GM23338 (cell line): ENCODE measurements at regions not wholly inside any gene's neighbourhood (a gene's known extent, or its start where the extent isn't known, plus 50 kb on each side); places are given as distances from the start of the nearest gene placed in this dataset.

Experiments used
- ATAC-seq: fragments of 200-7000 bp; cut with Tn5 transposase; 3 replicates; pipeline ENCODE4 v1.9.1; 2020
- DNase-seq: peaks from one replicate; pipeline ENCODE4 v3.0.0-alpha.2; 2015; ENCODE audit warnings: low spot score
- H2AFZ ChIP-seq: fragments of 200-600 bp; sonication (generic); 2 replicates; pipeline ENCODE4 v1.8.0; 2016; ENCODE audit warnings: antibody characterized with exemption, mild to moderate bottlenecking, moderate library complexity
- H3F3A ChIP-seq: fragments of 200-600 bp; sonication (generic); replicated peaks from 2 replicates; pipeline ENCODE4 v1.8.0; 2017; ENCODE audit warnings: antibody characterized with exemption, mixed run types, low read depth
- H3K27ac ChIP-seq: fragments of 200-600 bp; sonication (generic); 2 replicates; pipeline ENCODE4 v1.6.1; 2016; ENCODE audit warnings: low read depth
- H3K27me3 ChIP-seq: fragments of 200-600 bp; sonication (generic); 2 replicates; pipeline ENCODE4 v1.8.0; 2016; ENCODE audit warnings: mild to moderate bottlenecking, mixed run types, moderate library complexity; ENCODE audit not compliant: insufficient read depth
- H3K36me3 ChIP-seq: fragments of 200-600 bp; sonication (generic); 2 replicates; pipeline ENCODE4 v1.8.0; 2016; ENCODE audit warnings: mild to moderate bottlenecking; ENCODE audit not compliant: insufficient read depth
- H3K4me1 ChIP-seq: fragments of 200-600 bp; sonication (generic); 2 replicates; pipeline ENCODE4 v1.8.0; 2016; ENCODE audit warnings: mild to moderate bottlenecking, moderate library complexity; ENCODE audit not compliant: insufficient read depth
- H3K4me2 ChIP-seq: fragments of 200-600 bp; sonication (generic); 2 replicates; pipeline ENCODE4 v1.7.1; 2017; ENCODE audit warnings: mixed run types
- H3K4me3 ChIP-seq: fragments of 200-600 bp; sonication (generic); 2 replicates; pipeline ENCODE4 v1.6.1; 2016; ENCODE audit warnings: mixed run types
- H3K79me2 ChIP-seq: fragments of 200-600 bp; sonication (generic); replicated peaks from 2 replicates; pipeline ENCODE4 v1.8.0; 2017; ENCODE audit warnings: mild to moderate bottlenecking; ENCODE audit not compliant: insufficient read depth
- H3K9me2 ChIP-seq: fragments of 200-600 bp; sonication (generic); 2 replicates; pipeline ENCODE4 v1.8.0; 2017; ENCODE audit not compliant: insufficient read depth
- H4K20me1 ChIP-seq: fragments of 200-600 bp; sonication (generic); replicated peaks from 2 replicates; pipeline ENCODE4 v1.8.0; 2017; ENCODE audit warnings: mild to moderate bottlenecking; ENCODE audit not compliant: insufficient read depth
- H3K27ac Mint-ChIP-seq: 2 replicates; pipeline ENCODE4 v1.8.0; 2020; ENCODE audit warnings: inconsistent platforms, mild to moderate bottlenecking, moderate library complexity, mixed read lengths
- H3K27me3 Mint-ChIP-seq: 3 replicates; pipeline ENCODE4 v1.8.0; 2022; ENCODE audit warnings: low read depth, mild to moderate bottlenecking, moderate library complexity, mixed read lengths, inconsistent platforms; ENCODE audit not compliant: insufficient read depth, poor library complexity
- H3K36me3 Mint-ChIP-seq: 3 replicates; pipeline ENCODE4 v1.8.0; 2021; ENCODE audit warnings: low read depth, mild to moderate bottlenecking, inconsistent platforms, moderate library complexity, mixed read lengths
- H3K4me1 Mint-ChIP-seq: 3 replicates; pipeline ENCODE4 v1.8.0; 2020; ENCODE audit warnings: mild to moderate bottlenecking, inconsistent platforms, mixed read lengths
- H3K4me3 Mint-ChIP-seq: 3 replicates; pipeline ENCODE4 v1.8.0; 2021; ENCODE audit warnings: moderate library complexity, mild to moderate bottlenecking, inconsistent platforms, mixed read lengths
- H3K9me3 Mint-ChIP-seq: 3 replicates; pipeline ENCODE4 v1.8.0; 2020; ENCODE audit warnings: moderate library complexity, mild to moderate bottlenecking, inconsistent platforms, mixed read lengths
- CTCF ChIP-seq, 2 experiments: fragments of 200-600 bp in 1 of 2; sonication (generic) in 1 of 2; conservative IDR thresholded peaks; 2 replicates each; pipeline versions ENCODE4 v1.5.1 to v1.6.1; 2016 to 2017; ENCODE audit warnings: antibody characterized with exemption in 2 of 2, low read depth in 2 of 2, mild to moderate bottlenecking in 2 of 2, moderate library complexity in 1 of 2
- JUNB ChIP-seq: IDR thresholded peaks from one replicate; pipeline ENCODE4 v1.6.1; 2016; ENCODE audit warnings: antibody characterized with exemption; ENCODE audit not compliant: unreplicated experiment
- NANOG ChIP-seq: IDR thresholded peaks from 2 replicates; pipeline ENCODE4 v1.6.1; 2016; ENCODE audit warnings: antibody characterized with exemption, borderline replicate concordance
- ZNF331 ChIP-seq: fragments of 250-450 bp; sonication (Bioruptor Pico); IDR thresholded peaks from 2 replicates; pipeline ENCODE4 v1.5.0; 2020; ENCODE audit warnings: low read depth, mild to moderate bottlenecking, moderate library complexity
- TF ChIP-seq, protein P1 (sequence below): fragments of 250-450 bp; sonication (Bioruptor Pico); IDR thresholded peaks from 2 replicates; pipeline ENCODE4 v1.5.0; 2020; ENCODE audit warnings: mild to moderate bottlenecking, moderate library complexity

DNA sequence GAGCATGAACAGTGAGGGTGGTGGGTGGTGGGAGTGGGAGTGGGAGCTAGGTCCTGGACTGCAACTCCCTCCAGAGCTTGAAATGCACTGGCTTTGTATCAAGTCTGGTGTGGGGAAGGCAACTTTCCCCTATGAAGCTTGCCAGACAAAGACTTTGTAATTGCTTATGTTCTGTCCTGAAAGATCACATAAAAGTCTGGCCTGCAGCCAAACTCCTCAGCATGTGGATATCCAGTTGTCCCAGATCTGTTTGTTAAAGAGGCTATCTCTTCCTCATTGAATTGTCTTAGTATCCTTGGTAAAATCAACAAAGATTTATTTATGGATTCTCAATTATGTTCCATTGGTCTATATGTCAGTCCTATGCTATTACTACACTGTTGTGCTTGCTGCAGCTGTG lies 607.9 kb downstream of the GLUD2 start (continued):
- TF ChIP-seq, protein P1, sequence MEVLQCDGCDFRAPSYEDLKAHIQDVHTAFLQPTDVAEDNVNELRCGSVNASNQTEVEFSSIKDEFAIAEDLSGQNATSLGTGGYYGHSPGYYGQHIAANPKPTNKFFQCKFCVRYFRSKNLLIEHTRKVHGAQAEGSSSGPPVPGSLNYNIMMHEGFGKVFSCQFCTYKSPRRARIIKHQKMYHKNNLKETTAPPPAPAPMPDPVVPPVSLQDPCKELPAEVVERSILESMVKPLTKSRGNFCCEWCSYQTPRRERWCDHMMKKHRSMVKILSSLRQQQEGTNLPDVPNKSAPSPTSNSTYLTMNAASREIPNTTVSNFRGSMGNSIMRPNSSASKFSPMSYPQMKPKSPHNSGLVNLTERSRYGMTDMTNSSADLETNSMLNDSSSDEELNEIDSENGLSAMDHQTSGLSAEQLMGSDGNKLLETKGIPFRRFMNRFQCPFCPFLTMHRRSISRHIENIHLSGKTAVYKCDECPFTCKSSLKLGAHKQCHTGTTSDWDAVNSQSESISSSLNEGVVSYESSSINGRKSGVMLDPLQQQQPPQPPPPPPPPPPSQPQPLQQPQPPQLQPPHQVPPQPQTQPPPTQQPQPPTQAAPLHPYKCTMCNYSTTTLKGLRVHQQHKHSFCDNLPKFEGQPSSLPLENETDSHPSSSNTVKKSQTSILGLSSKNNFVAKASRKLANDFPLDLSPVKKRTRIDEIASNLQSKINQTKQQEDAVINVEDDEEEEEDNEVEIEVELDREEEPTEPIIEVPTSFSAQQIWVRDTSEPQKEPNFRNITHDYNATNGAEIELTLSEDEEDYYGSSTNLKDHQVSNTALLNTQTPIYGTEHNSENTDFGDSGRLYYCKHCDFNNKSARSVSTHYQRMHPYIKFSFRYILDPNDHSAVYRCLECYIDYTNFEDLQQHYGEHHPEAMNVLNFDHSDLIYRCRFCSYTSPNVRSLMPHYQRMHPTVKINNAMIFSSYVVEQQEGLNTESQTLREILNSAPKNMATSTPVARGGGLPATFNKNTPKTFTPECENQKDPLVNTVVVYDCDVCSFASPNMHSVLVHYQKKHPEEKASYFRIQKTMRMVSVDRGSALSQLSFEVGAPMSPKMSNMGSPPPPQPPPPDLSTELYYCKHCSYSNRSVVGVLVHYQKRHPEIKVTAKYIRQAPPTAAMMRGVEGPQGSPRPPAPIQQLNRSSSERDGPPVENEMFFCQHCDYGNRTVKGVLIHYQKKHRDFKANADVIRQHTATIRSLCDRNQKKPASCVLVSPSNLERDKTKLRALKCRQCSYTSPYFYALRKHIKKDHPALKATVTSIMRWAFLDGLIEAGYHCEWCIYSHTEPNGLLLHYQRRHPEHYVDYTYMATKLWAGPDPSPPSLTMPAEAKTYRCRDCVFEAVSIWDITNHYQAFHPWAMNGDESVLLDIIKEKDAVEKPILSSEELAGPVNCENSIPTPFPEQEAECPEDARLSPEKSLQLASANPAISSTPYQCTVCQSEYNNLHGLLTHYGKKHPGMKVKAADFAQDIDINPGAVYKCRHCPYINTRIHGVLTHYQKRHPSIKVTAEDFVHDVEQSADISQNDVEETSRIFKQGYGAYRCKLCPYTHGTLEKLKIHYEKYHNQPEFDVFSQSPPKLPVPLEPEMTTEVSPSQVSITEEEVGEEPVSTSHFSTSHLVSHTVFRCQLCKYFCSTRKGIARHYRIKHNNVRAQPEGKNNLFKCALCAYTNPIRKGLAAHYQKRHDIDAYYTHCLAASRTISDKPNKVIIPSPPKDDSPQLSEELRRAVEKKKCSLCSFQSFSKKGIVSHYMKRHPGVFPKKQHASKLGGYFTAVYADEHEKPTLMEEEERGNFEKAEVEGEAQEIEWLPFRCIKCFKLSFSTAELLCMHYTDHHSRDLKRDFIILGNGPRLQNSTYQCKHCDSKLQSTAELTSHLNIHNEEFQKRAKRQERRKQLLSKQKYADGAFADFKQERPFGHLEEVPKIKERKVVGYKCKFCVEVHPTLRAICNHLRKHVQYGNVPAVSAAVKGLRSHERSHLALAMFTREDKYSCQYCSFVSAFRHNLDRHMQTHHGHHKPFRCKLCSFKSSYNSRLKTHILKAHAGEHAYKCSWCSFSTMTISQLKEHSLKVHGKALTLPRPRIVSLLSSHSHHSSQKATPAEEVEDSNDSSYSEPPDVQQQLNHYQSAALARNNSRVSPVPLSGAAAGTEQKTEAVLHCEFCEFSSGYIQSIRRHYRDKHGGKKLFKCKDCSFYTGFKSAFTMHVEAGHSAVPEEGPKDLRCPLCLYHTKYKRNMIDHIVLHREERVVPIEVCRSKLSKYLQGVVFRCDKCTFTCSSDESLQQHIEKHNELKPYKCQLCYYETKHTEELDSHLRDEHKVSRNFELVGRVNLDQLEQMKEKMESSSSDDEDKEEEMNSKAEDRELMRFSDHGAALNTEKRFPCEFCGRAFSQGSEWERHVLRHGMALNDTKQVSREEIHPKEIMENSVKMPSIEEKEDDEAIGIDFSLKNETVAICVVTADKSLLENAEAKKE (CRISPR knock-in tag): no peak
- TF ChIP-seq CTCF (conservative IDR thresholded peaks at IDR 0.05; ENCODE audit: low read depth in 2 of 2): no peak
- no peak for TF ChIP-seq NANOG
- no peak for TF ChIP-seq ZNF331 (CRISPR knock-in tag)

DNA sequence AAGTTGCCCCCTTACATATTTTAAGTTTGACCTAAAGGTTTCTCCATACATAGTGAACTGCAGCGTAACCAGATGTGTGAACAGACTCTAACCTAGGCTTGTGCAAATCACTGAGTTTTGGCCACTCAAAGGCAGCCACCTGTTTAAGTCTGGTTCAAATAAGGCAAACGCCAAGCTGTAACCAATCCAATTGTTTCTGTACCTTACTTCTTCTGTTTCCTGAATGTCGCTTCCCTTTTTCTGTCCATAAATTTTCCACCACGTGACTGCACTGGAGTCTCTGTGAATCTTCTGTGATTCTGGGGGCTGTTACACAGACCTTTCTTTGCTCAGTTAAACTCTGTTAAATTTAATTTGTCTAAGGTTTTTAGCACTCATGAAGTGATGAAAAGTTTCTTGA lies 618.8 kb downstream of the GLUD2 start:
- Histone ChIP-seq H3K27me3 (no peaks in the 10 kb centered on the region), H2AFZ (no peak overlapping the region), H4K20me1 (no peaks in the 10 kb centered on the region), H3K4me1 (no peaks in the 10 kb centered on the region), H3K9me2 (no peaks in the 10 kb centered on the region), H3K79me2 (no peaks in the 10 kb centered on the region), H3K36me3 (no peaks in the 10 kb centered on the region), H3K4me2 (no peak overlapping the region), H3K27ac (no peak overlapping the region), H3F3A (no peaks in the 10 kb centered on the region), H3K4me3 (no peak overlapping the region)
- H3K4me1 Mint-ChIP-seq: no peaks in the 10 kb centered on the region
- DNase-seq (no peak), ATAC-seq (no peak)
- no peak overlapping the region for H3K27ac Mint-ChIP-seq
- no peak overlapping the region for H3K4me3 Mint-ChIP-seq
- H3K27me3 Mint-ChIP-seq: no peaks in the 10 kb centered on the region
- H3K9me3 Mint-ChIP-seq: no peaks in the 10 kb centered on the region
- no peaks in the 10 kb centered on the region for H3K36me3 Mint-ChIP-seq
- TF ChIP-seq, protein P1 (CRISPR knock-in tag): no peak
- TF ChIP-seq ZNF331 (CRISPR knock-in tag) (no peak), CTCF (conservative IDR thresholded peaks at IDR 0.05; ENCODE audit: low read depth in 2 of 2) (no peak), JUNB (no peak)
